Activated CD8-positive, alpha-beta memory T cell treated with anti-CD3 and anti-CD28 coated beads, Interleukin-2, amount 50 U/mL, for 24 hours (primary cell): ENCODE measurements at regions not wholly inside any gene's neighbourhood (a gene's known extent, or its start where the extent isn't known, plus 50 kb on each side); places are given as distances from the start of the nearest gene placed in this dataset.
"Not testable (repeated sequence)": the region's sequence is repeated elsewhere in the genome, so short reads cannot be mapped to it uniquely, and the experiment has no call there.

Experiments used
- DNase-seq: peaks from one replicate; pipeline ENCODE4 v3.0.0-alpha.2; 2020; ENCODE audit errors: extremely low read depth

- no peak for DNase-seq
Measured at GRCh38 chr3:187852842-187853730, 107.8 kb upstream of the BCL6 start.

GRCh38 chr3:187855131-187855530 is 109.9 kb upstream of the BCL6 start:
- DNase-seq: no peak

GRCh38 chr3:187856555-187856954 is 111.3 kb upstream of the BCL6 start:
- no peak for DNase-seq

GRCh38 chr3:187858041-187858440 is 112.8 kb upstream of the BCL6 start:
- no peak for DNase-seq

GRCh38 chr3:187858711-187859110 is 113.4 kb upstream of the BCL6 start:
- DNase-seq: no peak

GRCh38 chr3:187862701-187863277 is 117.5 kb upstream of the BCL6 start:
- not testable (repeated sequence) for DNase-seq

GRCh38 chr3:187870360-187871203 is 125.3 kb upstream of the BCL6 start:
- no peak for DNase-seq

GRCh38 chr3:187871204-187871591 is 125.9 kb upstream of the BCL6 start:
- DNase-seq: no peak

GRCh38 chr3:187871848-187872247 is 126.6 kb upstream of the BCL6 start:
- DNase-seq: no peak

GRCh38 chr3:187873843-187874242 is 128.6 kb upstream of the BCL6 start:
- DNase-seq: no peak

- no peak for DNase-seq
Measured at GRCh38 chr3:187875863-187876262, 130.6 kb upstream of the BCL6 start.

- DNase-seq: no peak
Measured at GRCh38 chr3:187878772-187879518, 133.7 kb upstream of the BCL6 start.

- no peak for DNase-seq
Measured at GRCh38 chr3:187880441-187880840, 135.2 kb upstream of the BCL6 start.

- no peak for DNase-seq
Measured at GRCh38 chr3:187880851-187881250, 135.6 kb upstream of the BCL6 start.

GRCh38 chr3:187888701-187889100 is 143.4 kb upstream of the BCL6 start:
- no peak for DNase-seq

GRCh38 chr3:187889106-187889505 is 143.8 kb upstream of the BCL6 start:
- no peak for DNase-seq

GRCh38 chr3:187889601-187890404 is 144.5 kb upstream of the BCL6 start:
- no peak for DNase-seq

GRCh38 chr3:187890405-187890752 is 145.1 kb upstream of the BCL6 start:
- DNase-seq: not testable (repeated sequence)

- DNase-seq: no peak
Measured at GRCh38 chr3:187896646-187897045, 151.4 kb upstream of the BCL6 start.

- no peak for DNase-seq
Measured at GRCh38 chr3:187899246-187899645, 154.0 kb upstream of the BCL6 start.
